ENCODE measurements at regions not wholly inside any gene's neighbourhood (a gene's known extent, or its start where the extent isn't known, plus 50 kb on each side); places are given as distances from the start of the nearest gene placed in this dataset.

DNA sequence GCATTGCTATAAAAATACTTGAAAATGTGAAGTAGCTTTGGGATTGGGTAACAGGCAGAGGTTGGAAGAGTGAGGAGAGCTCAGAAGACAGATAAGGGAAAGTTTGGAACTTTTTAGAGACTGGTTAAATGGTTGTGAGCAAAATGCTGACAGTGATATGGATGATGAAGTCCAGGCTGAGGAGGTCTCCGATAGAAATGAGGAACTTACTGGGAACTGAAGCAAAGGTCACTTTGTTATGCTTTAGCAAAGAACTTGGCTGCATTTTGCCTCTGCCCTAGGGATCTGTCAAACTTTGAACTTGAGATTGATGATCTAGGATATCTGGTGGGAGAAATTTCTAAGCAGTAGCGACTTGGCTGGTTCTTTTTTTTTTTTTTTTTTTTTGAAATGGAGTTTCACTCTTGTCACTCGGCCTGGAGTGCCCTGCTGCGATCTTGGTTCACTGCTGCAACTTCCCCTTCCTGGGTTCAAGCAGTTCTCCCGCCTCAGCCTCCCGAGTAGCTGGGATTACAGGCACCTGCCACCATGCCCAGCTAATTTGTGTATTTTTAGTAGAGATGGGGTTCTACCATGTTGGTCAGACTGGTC lies 998.9 kb downstream of the TLE1 start:
- WGBS, 2 experiments (ENCODE audit: extremely low coverage in 1 of 2, insufficient coverage in 1 of 2, insufficient read length in 1 of 2, insufficient replicate concordance in 2 of 2, low coverage in 1 of 2, low lambda C conversion rate in 2 of 2, missing lambda C conversion rate in 1 of 2): 49% methylated on average over 3 of the region's 6 CpGs; no CpG with 5 or more reads in 1 of the 2 experiments
- POLR2A ChIA-PET (ENCODE audit: partially characterized antibody): no interaction called here
- no peaks in the 10 kb centered on the region for H3K4me1 ChIP-seq (replicated peaks in 1 of 4; ENCODE audit: control insufficient read depth in 3 of 4, insufficient read depth in 4 of 4, low read length in 3 of 4)
- TF ChIP-seq YY1 (IDR thresholded peaks at IDR 0.05; ENCODE audit: low read depth, low read length) (no peak), SIRT6 (IDR thresholded peaks at IDR 0.05; ENCODE audit: low read length) (no peak), EGR1 (IDR thresholded peaks at IDR 0.05; ENCODE audit: borderline replicate concordance, low read depth, low read length) (no peak)

More for the DNA sequence above, 998.9 kb downstream of the TLE1 start:
- FAIRE-seq (no peak), DNase-seq (ENCODE audit: low read depth in 1 of 2, low spot score in 2 of 2) (no peak)
- Histone ChIP-seq H2AFZ (ENCODE audit: low read length) (no peak overlapping the region), H2BK20ac (ENCODE audit: low read length) (no peak overlapping the region), H4K8ac (ENCODE audit: extremely low read depth, insufficient read depth, low read length) (no peak overlapping the region), H3K56ac (replicated peaks; ENCODE audit: insufficient read length, low read depth, low read length) (no peak overlapping the region), H3K18ac (ENCODE audit: extremely low read depth, low read length) (no peak overlapping the region), H3K9me3 (ENCODE audit: insufficient read depth in 2 of 2, low read depth in 1 of 2, low read length in 1 of 2) (no peaks in the 10 kb centered on the region; a peak in 1 of 4 replicates), H2BK12ac (ENCODE audit: low read depth, low read length) (no peak overlapping the region), H3K4me3 (ENCODE audit: extremely low read depth in 1 of 4, insufficient read depth in 2 of 4, low read depth in 3 of 4, low read length in 4 of 4) (no peak overlapping the region), H2BK120ac (replicated peaks; ENCODE audit: low read depth, low read length) (no peak overlapping the region), H3K79me2 (ENCODE audit: control insufficient read depth in 1 of 2, insufficient read depth in 2 of 2, low read length in 2 of 2) (no peaks in the 10 kb centered on the region), H2BK5ac (ENCODE audit: low read depth, low read length) (no peak overlapping the region), H3K23me2 (ENCODE audit: low read depth, low read length) (no peaks in the 10 kb centered on the region; the same call in 1 of the 2 replicates), H3K27me3 (replicated peaks in 1 of 4; ENCODE audit: control insufficient read depth in 3 of 4, extremely low read depth in 1 of 4, insufficient read depth in 3 of 4, low read length in 3 of 4) (no peaks in the 10 kb centered on the region), H2BK15ac (ENCODE audit: low read length) (no peak overlapping the region), H2AK5ac (ENCODE audit: low read depth, low read length) (no peak overlapping the region), H3K27ac (ENCODE audit: low read depth, low read length) (no peak overlapping the region), H3K9ac (replicated peaks in 1 of 4; ENCODE audit: extremely low read depth in 1 of 4, low read depth in 3 of 4, low read length in 3 of 4) (no peak overlapping the region), H4K5ac (ENCODE audit: insufficient read length, low read depth, low read length) (no peak overlapping the region), H3K4me2 (ENCODE audit: insufficient read depth in 1 of 2, low read depth in 2 of 2, low read length in 2 of 2) (no peak overlapping the region), H4K20me1 (replicated peaks in 1 of 2; ENCODE audit: control insufficient read depth in 1 of 2, insufficient read depth in 2 of 2, low read length in 2 of 2) (no peaks in the 10 kb centered on the region), H3K36me3 (ENCODE audit: control insufficient read depth in 2 of 4, insufficient read depth in 4 of 4, low read length in 3 of 4) (no peaks in the 10 kb centered on the region), H3K79me1 (ENCODE audit: low read depth, low read length) (no peaks in the 10 kb centered on the region), H3K23ac (ENCODE audit: insufficient read length) (no peak overlapping the region), H3K14ac (ENCODE audit: insufficient read length) (no peak overlapping the region), H3K4ac (replicated peaks; ENCODE audit: insufficient read length, low read depth, low read length) (no peak overlapping the region), H4K91ac (replicated peaks; ENCODE audit: insufficient read length, low read length) (no peak overlapping the region)
- CTCF ChIA-PET (ENCODE audit: partially characterized antibody): interaction anchor here (0.6 kb wide), 1 partner anchor 247 kb away, joined by 3 read pairs; no protein-coding TSS in a partner anchor
